ENCODE measurements at regions not wholly inside any gene's neighbourhood (a gene's known extent, or its start where the extent isn't known, plus 50 kb on each side); places are given as distances from the start of the nearest gene placed in this dataset.

DNA sequence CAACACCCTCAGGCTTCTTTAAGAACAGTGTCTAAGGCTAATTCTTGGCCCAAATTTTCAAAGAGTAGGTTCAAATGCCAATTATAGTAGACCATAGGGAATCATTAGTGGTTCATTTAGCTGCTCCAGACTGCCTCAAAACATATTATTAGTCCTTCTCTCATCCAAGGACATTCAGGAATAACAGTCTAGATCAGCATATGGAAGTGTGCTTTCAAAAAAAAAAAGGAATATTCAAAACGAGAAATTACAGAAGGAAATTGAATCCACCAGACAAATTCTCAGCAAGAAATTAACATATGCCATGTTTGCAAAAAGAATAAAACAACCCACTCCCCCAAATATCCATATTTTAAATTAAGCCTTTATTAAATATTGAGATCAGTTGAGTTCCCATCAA lies 293.1 kb downstream of the SMARCA1 start:
- Histone ChIP-seq H3K27ac (ENCODE audit: low read depth, low read length) (no peak overlapping the region), H3K36me3 (ENCODE audit: control insufficient read depth, insufficient read depth, low read length) (no peaks in the 10 kb centered on the region), H3K27me3 (ENCODE audit: control insufficient read depth, insufficient read depth, low read length) (no peaks in the 10 kb centered on the region), H3K4me1 (ENCODE audit: control insufficient read depth, insufficient read depth, low read length) (no peaks in the 10 kb centered on the region), H3K4me3 (ENCODE audit: low read depth, low read length) (no peak overlapping the region), H3K9me3 (ENCODE audit: control insufficient read depth, insufficient read depth, low read length) (no peaks in the 10 kb centered on the region)
- DNase-seq (ENCODE audit: low read depth in 4 of 6, low spot score in 6 of 6): no peak
- WGBS (ENCODE audit: insufficient coverage): no CpG with 5 or more reads among the region's 1 CpG

GRCh38 chrX:129227366-129227765 lies 295.9 kb downstream of the SMARCA1 start:
- DNase-seq (ENCODE audit: low read depth in 4 of 6, low spot score in 6 of 6): no peak
- H3K36me3 ChIP-seq (ENCODE audit: control insufficient read depth, insufficient read depth, low read length): no peaks in the 10 kb centered on the region
- H3K4me3 ChIP-seq (ENCODE audit: low read depth, low read length): no peak overlapping the region
- no peaks in the 10 kb centered on the region for H3K9me3 ChIP-seq (ENCODE audit: control insufficient read depth, insufficient read depth, low read length)
- H3K27ac ChIP-seq (ENCODE audit: low read depth, low read length): no peak overlapping the region
- no peaks in the 10 kb centered on the region for H3K4me1 ChIP-seq (ENCODE audit: control insufficient read depth, insufficient read depth, low read length)
- H3K27me3 ChIP-seq (ENCODE audit: control insufficient read depth, insufficient read depth, low read length): no peaks in the 10 kb centered on the region
- no CpG with 5 or more reads among the region's 2 CpGs for WGBS (ENCODE audit: insufficient coverage)

DNA sequence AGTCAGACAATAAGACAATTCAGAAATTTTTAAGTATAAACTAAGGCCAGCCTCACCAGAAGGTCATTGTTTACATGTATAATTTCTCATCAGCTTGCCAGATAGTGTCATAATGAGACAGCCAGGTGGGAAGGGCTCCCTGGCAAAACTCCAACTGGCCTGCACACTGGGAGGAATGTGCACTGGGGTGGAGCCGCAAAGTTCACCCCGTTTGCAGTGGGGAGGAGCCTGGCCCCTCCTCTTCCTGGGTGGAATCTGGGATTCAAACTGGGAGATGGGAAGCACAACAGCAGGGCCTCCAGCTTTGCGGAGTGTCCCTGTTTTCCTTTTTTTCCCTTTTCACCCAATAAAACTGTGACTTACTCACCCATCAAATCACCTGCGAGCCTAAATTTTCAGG lies 329.9 kb downstream of the SMARCA1 start:
- Histone ChIP-seq H3K4me3 (ENCODE audit: low read depth, low read length) (no peak overlapping the region), H3K4me1 (ENCODE audit: control insufficient read depth, insufficient read depth, low read length) (no peaks in the 10 kb centered on the region), H3K36me3 (ENCODE audit: control insufficient read depth, insufficient read depth, low read length) (no peaks in the 10 kb centered on the region), H3K27me3 (ENCODE audit: control insufficient read depth, insufficient read depth, low read length) (no peaks in the 10 kb centered on the region), H3K9me3 (ENCODE audit: control insufficient read depth, insufficient read depth, low read length) (no peaks in the 10 kb centered on the region), H3K27ac (ENCODE audit: low read depth, low read length) (no peak overlapping the region)
- no peak for DNase-seq (ENCODE audit: low read depth in 4 of 6, low spot score in 6 of 6)
- 83% methylated on average over 3 of the region's 4 CpGs for WGBS (ENCODE audit: insufficient coverage)

- Histone ChIP-seq H3K27ac (ENCODE audit: low read depth, low read length) (no peak overlapping the region), H3K4me1 (ENCODE audit: control insufficient read depth, insufficient read depth, low read length) (no peaks in the 10 kb centered on the region), H3K4me3 (ENCODE audit: low read depth, low read length) (no peak overlapping the region), H3K27me3 (ENCODE audit: control insufficient read depth, insufficient read depth, low read length) (no peaks in the 10 kb centered on the region), H3K36me3 (ENCODE audit: control insufficient read depth, insufficient read depth, low read length) (no peaks in the 10 kb centered on the region), H3K9me3 (ENCODE audit: control insufficient read depth, insufficient read depth, low read length) (no peaks in the 10 kb centered on the region)
- DNase-seq (ENCODE audit: low read depth in 4 of 6, low spot score in 6 of 6): no peak
- 22% methylated on average over 5 of the region's 6 CpGs for WGBS (ENCODE audit: insufficient coverage)
Measured at GRCh38 chrX:129188231-129188630, 335.1 kb downstream of the SMARCA1 start.

DNA sequence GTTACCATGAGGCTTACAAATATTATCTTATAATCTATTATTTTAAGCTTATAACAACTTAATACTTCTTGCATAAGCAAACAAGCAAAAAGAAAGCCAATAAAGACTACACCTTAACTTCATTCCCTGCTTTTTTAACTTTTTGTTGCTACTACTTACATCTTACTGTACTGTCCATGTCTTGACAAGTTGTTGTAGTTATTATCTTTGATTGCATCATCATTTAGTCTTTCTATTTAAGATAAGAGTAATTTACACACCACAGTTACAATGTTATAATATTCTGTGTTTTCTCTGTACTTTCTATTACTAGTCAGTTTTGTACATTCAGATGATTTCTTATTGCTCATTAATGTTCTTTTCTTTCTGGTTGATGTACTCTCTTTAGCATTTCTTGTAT lies 346.6 kb downstream of the SMARCA1 start:
- no peaks in the 10 kb centered on the region for H3K36me3 ChIP-seq (ENCODE audit: control insufficient read depth, insufficient read depth, low read length)
- no peak for DNase-seq (ENCODE audit: low read depth in 4 of 6, low spot score in 6 of 6)
- H3K4me3 ChIP-seq (ENCODE audit: low read depth, low read length): no peak overlapping the region
- H3K27ac ChIP-seq (ENCODE audit: low read depth, low read length): no peak overlapping the region
- no peaks in the 10 kb centered on the region for H3K4me1 ChIP-seq (ENCODE audit: control insufficient read depth, insufficient read depth, low read length)
- no peaks in the 10 kb centered on the region for H3K27me3 ChIP-seq (ENCODE audit: control insufficient read depth, insufficient read depth, low read length)
- H3K9me3 ChIP-seq (ENCODE audit: control insufficient read depth, insufficient read depth, low read length): no peaks in the 10 kb centered on the region

GRCh38 chrX:129161108-129161507 lies 362.2 kb downstream of the SMARCA1 start:
- Histone ChIP-seq H3K27ac (ENCODE audit: low read depth, low read length) (no peak overlapping the region), H3K4me3 (ENCODE audit: low read depth, low read length) (no peak overlapping the region), H3K9me3 (ENCODE audit: control insufficient read depth, insufficient read depth, low read length) (no peaks in the 10 kb centered on the region), H3K27me3 (ENCODE audit: control insufficient read depth, insufficient read depth, low read length) (no peaks in the 10 kb centered on the region), H3K4me1 (ENCODE audit: control insufficient read depth, insufficient read depth, low read length) (no peaks in the 10 kb centered on the region), H3K36me3 (ENCODE audit: control insufficient read depth, insufficient read depth, low read length) (no peaks in the 10 kb centered on the region)
- no peak for DNase-seq (ENCODE audit: low read depth in 4 of 6, low spot score in 6 of 6)

- H3K4me1 ChIP-seq (ENCODE audit: control insufficient read depth, insufficient read depth, low read length): no peaks in the 10 kb centered on the region
- H3K36me3 ChIP-seq (ENCODE audit: control insufficient read depth, insufficient read depth, low read length): no peaks in the 10 kb centered on the region
- WGBS (ENCODE audit: insufficient coverage): 71% methylated on average over 1 of the region's 2 CpGs
- no peaks in the 10 kb centered on the region for H3K9me3 ChIP-seq (ENCODE audit: control insufficient read depth, insufficient read depth, low read length)
- DNase-seq (ENCODE audit: low read depth in 4 of 6, low spot score in 6 of 6): no peak
- no peak overlapping the region for H3K27ac ChIP-seq (ENCODE audit: low read depth, low read length)
- H3K4me3 ChIP-seq (ENCODE audit: low read depth, low read length): no peak overlapping the region
- H3K27me3 ChIP-seq (ENCODE audit: control insufficient read depth, insufficient read depth, low read length): no peaks in the 10 kb centered on the region
Measured at GRCh38 chrX:129158505-129158904, 364.8 kb downstream of the SMARCA1 start.

GRCh38 chrX:129145840-129146272 lies 377.4 kb downstream of the SMARCA1 start:
- no peaks in the 10 kb centered on the region for H3K4me1 ChIP-seq (ENCODE audit: control insufficient read depth, insufficient read depth, low read length)
- H3K4me3 ChIP-seq (ENCODE audit: low read depth, low read length): no peak overlapping the region
- no peaks in the 10 kb centered on the region for H3K36me3 ChIP-seq (ENCODE audit: control insufficient read depth, insufficient read depth, low read length)
- H3K27me3 ChIP-seq (ENCODE audit: control insufficient read depth, insufficient read depth, low read length): no peaks in the 10 kb centered on the region
- WGBS (ENCODE audit: insufficient coverage): 45% methylated on average over 2 of the region's 5 CpGs
- no peak overlapping the region for H3K27ac ChIP-seq (ENCODE audit: low read depth, low read length)
- no peaks in the 10 kb centered on the region for H3K9me3 ChIP-seq (ENCODE audit: control insufficient read depth, insufficient read depth, low read length)
- peak in 1 of 6 donors; percentile 7 for DNase-seq (ENCODE audit: low read depth in 4 of 6, low spot score in 6 of 6)

- WGBS (ENCODE audit: insufficient coverage): 60% methylated on average over 1 of the region's 2 CpGs
- Histone ChIP-seq H3K4me1 (ENCODE audit: control insufficient read depth, insufficient read depth, low read length) (no peaks in the 10 kb centered on the region), H3K27ac (ENCODE audit: low read depth, low read length) (no peak overlapping the region), H3K9me3 (ENCODE audit: control insufficient read depth, insufficient read depth, low read length) (no peaks in the 10 kb centered on the region), H3K4me3 (ENCODE audit: low read depth, low read length) (no peak overlapping the region), H3K36me3 (ENCODE audit: control insufficient read depth, insufficient read depth, low read length) (no peaks in the 10 kb centered on the region), H3K27me3 (ENCODE audit: control insufficient read depth, insufficient read depth, low read length) (no peaks in the 10 kb centered on the region)
- DNase-seq (ENCODE audit: low read depth in 4 of 6, low spot score in 6 of 6): no peak
Measured at GRCh38 chrX:129145385-129145784, 377.9 kb downstream of the SMARCA1 start.

GRCh38 chrX:129144172-129145038 lies 378.9 kb downstream of the SMARCA1 start:
- Histone ChIP-seq H3K9me3 (ENCODE audit: control insufficient read depth, insufficient read depth, low read length) (no peaks in the 10 kb centered on the region), H3K27ac (ENCODE audit: low read depth, low read length) (no peak overlapping the region), H3K27me3 (ENCODE audit: control insufficient read depth, insufficient read depth, low read length) (no peaks in the 10 kb centered on the region), H3K4me1 (ENCODE audit: control insufficient read depth, insufficient read depth, low read length) (no peaks in the 10 kb centered on the region), H3K36me3 (ENCODE audit: control insufficient read depth, insufficient read depth, low read length) (no peaks in the 10 kb centered on the region), H3K4me3 (ENCODE audit: low read depth, low read length) (no peak overlapping the region)
- DNase-seq (ENCODE audit: low read depth in 4 of 6, low spot score in 6 of 6): no peak
- 50% methylated on average over 2 of the region's 6 CpGs for WGBS (ENCODE audit: insufficient coverage)
